ENCODE measurements at regions not wholly inside any gene's neighbourhood (a gene's known extent, or its start where the extent isn't known, plus 50 kb on each side); places are given as distances from the start of the nearest gene placed in this dataset.
"Not testable (repeated sequence)": the region's sequence is repeated elsewhere in the genome, so short reads cannot be mapped to it uniquely, and the experiment has no call there.

DNA sequence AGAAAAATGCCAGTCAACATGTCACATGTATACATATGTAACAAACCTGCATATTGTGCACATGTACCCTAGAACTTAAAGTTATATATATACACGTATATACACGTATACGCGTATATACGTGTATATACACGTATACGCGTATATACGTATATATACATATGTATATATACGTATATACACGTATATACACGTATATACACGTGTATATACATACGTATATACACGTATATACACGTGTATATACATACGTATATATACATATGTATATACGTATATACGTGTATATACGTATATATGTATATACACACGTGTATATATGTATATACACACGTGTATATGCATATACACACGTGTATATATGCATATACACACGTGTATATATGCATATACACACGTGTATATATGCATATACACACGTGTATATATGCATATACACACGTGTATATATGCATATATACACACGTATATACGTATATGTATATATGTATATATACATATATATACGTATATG, 62.8 kb upstream of the PRKD1 start:
- TF ChIP-seq, protein P1, sequence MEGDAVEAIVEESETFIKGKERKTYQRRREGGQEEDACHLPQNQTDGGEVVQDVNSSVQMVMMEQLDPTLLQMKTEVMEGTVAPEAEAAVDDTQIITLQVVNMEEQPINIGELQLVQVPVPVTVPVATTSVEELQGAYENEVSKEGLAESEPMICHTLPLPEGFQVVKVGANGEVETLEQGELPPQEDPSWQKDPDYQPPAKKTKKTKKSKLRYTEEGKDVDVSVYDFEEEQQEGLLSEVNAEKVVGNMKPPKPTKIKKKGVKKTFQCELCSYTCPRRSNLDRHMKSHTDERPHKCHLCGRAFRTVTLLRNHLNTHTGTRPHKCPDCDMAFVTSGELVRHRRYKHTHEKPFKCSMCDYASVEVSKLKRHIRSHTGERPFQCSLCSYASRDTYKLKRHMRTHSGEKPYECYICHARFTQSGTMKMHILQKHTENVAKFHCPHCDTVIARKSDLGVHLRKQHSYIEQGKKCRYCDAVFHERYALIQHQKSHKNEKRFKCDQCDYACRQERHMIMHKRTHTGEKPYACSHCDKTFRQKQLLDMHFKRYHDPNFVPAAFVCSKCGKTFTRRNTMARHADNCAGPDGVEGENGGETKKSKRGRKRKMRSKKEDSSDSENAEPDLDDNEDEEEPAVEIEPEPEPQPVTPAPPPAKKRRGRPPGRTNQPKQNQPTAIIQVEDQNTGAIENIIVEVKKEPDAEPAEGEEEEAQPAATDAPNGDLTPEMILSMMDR (IDR thresholded peaks at IDR 0.05): not testable (repeated sequence)
- not testable (repeated sequence) for TF ChIP-seq POLR2A (IDR thresholded peaks at IDR 0.05)

Data from stomach (tissue), 4 donors.